ENCODE measurements at regions not wholly inside any gene's neighbourhood (a gene's known extent, or its start where the extent isn't known, plus 50 kb on each side); places are given as distances from the start of the nearest gene placed in this dataset.
A peak's percentile ranks its signal among the peaks of the same experiment; 100 is the strongest.

DNA sequence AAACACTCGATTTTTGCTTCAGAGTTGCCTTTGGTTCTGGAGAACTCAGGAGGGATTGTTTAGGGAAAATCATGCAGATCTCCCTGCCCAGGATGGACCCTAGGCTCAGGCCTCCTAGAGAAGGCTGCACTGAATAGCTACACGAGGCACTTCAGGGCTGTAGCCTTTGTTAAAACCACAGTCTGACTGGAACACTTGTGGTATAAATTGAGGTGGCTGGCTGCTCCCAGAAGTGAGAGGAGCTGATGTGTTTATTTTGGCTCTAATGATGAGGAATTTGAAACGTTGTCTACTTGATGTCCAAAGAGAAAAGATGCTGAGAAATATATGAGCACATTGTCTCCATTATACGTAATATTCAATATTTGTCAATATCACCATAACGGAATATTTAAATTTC is 762.1 kb upstream of the ARGLU1 start:
- no peak overlapping the region for H3K27ac ChIP-seq
- no peak for TF ChIP-seq ZFX (IDR thresholded peaks at IDR 0.05)
- TF ChIP-seq, protein P1, sequence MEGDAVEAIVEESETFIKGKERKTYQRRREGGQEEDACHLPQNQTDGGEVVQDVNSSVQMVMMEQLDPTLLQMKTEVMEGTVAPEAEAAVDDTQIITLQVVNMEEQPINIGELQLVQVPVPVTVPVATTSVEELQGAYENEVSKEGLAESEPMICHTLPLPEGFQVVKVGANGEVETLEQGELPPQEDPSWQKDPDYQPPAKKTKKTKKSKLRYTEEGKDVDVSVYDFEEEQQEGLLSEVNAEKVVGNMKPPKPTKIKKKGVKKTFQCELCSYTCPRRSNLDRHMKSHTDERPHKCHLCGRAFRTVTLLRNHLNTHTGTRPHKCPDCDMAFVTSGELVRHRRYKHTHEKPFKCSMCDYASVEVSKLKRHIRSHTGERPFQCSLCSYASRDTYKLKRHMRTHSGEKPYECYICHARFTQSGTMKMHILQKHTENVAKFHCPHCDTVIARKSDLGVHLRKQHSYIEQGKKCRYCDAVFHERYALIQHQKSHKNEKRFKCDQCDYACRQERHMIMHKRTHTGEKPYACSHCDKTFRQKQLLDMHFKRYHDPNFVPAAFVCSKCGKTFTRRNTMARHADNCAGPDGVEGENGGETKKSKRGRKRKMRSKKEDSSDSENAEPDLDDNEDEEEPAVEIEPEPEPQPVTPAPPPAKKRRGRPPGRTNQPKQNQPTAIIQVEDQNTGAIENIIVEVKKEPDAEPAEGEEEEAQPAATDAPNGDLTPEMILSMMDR (conservative IDR thresholded peaks at IDR 0.05), result no peak

DNA sequence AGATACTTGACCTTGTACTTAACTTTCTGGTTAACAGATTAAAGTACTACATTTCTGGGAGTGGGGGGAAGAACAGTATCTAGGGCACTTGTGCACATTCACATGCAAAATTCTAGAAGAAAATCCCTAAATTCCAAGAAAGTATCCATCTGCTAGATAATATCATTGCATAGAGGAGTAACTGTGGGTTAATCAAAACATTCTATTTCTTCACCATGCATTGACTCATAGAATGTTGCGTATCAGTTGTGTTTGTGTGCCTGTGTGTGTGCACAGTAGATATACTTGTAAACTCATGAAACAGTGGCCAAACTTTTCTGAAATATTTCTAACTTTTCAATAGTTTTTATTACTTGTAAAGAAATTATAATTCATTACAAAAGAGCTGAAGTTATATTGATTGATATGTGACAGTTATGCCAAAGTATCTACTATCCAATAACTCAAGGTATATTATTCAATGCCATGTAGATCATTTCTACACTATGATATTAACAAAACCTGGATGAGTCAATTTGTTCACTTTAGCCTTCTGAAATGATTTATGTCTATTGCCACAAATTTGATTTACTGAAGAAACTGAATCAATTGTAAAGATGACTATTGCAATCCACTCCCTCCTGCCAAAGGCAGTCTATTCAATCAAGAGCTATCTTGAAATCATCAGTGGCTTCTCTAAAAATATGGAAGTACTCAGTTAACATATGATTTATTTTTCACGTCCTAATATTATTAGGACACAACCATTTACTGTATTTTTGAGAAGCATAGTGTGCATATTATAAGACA is 756.7 kb upstream of the ARGLU1 start:
- H3K27ac ChIP-seq, result no peak overlapping the region
- no peak for TF ChIP-seq ZFX (IDR thresholded peaks at IDR 0.05)
- TF ChIP-seq, protein P1 (conservative IDR thresholded peaks at IDR 0.05), result no peak

DNA sequence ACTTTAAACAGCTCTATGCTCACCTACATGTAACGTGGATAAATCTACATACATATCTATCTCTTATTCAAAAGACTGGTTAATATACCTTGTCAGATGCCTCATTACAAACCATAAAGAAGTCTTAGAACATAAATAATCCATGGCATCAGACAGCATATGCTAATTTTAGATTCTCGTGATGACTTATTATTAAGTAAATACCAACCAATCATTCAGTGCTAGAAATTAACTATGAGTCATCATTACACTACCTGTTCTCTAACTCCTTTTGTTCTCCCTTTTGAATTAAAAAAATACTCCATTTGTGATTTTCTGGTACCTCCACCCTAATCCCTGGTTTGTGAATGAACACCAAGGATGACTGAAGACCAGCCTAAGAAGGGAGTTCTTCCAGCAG is 754.3 kb upstream of the ARGLU1 start:
- TF ChIP-seq ZFX (IDR thresholded peaks at IDR 0.05), result no peak
- TF ChIP-seq, protein P1 (conservative IDR thresholded peaks at IDR 0.05), result no peak
- H3K27ac ChIP-seq, result no peak overlapping the region

DNA sequence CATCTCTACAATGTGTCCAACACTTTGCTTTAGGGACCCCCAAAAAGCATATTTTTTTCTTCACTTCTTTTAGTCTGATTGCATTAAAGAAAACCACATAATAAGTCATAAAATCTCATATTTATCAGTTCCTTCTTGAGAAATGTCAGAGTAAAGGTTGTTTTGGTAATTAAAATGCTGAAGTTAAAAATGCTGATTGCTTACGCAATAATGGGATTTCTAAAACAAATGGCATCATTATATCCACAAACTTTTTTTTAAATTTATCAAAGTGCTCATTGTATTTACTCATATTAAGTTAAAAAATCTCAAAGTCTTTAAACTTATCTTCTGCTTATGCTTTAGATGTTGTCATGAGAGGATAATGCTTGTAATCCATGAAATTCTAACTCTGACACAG is 737.2 kb upstream of the ARGLU1 start:
- no peak for TF ChIP-seq ZFX (IDR thresholded peaks at IDR 0.05)
- TF ChIP-seq, protein P1 (conservative IDR thresholded peaks at IDR 0.05), result no peak

DNA sequence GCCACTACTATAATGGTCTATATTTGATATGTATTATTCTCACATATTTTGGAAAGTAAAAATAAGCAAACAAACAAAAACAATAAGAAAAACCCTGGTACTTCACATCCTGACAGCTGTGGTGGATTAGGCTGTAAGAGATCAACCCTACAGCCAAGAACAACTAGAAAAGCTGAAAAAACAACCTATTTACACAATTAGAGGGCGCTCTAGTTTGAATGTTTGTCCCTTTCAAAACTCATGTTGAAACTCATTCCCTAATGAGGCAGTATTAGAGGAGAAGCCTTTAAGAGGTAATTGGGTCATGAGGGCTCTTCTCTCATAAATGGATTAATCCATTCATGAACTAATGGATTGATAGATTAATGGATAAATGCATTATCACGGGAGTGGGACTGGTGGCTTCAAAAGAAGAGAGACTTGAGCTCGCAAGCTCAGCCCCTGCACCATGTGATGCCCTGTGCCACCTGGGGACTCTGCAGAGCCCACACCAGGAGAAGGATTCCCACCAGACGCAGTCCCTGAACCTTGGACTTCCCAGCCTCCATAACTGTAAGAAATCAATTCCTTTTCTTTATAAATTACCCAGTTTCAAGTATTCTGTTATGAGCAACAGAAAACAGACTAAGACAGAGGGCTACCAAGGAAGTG is 733.9 kb upstream of the ARGLU1 start:
- H3K27ac ChIP-seq, result no peak overlapping the region
- TF ChIP-seq, protein P1 (conservative IDR thresholded peaks at IDR 0.05), result peak; percentile 5; the same call in 1 of the 2 replicates
- no peak for TF ChIP-seq ZFX (IDR thresholded peaks at IDR 0.05)

More for the DNA sequence above, 737.2 kb upstream of the ARGLU1 start:
- H3K27ac ChIP-seq, result no peak overlapping the region

DNA sequence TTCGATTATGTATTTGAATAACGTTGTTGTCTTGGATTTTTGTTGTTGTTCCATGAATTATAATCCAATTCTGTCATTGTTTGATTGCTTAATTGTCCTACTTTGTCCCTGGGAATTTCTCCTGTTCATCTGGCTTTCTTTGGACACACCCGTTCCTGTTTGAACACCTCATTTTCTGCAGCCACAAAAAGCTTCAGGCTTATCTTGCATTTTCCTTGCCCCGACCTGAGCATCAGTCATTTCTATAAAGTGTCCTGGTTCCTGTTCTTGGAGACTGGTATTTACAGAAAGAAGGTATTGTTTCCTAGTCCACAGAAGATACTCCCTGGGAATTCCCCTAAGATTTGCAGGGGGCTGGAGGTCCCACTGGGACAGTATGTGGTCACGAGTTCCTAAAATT is 731.8 kb upstream of the ARGLU1 start:
- H3K27ac ChIP-seq, result no peak overlapping the region
- TF ChIP-seq, protein P1 (conservative IDR thresholded peaks at IDR 0.05), result no peak
- TF ChIP-seq ZFX (IDR thresholded peaks at IDR 0.05), result no peak

DNA sequence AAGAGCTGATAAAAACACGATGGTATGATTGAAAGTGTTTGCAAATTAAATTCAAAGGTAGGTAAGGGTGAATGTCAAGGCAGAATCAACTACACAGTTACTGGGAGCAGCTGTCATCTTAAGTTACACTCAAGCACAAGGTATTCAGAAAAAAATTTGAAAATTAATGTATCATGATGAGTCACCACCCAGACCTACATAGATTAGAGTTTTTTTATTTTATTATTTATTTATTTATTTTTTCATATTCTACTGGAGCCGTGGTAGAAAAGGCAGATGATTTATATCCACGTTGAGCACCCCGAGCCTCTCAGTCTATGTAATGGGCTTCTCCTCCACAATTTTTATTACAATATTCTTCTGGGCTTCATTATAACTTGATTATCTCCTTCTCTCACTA is 728.9 kb upstream of the ARGLU1 start:
- TF ChIP-seq ZFX (IDR thresholded peaks at IDR 0.05), result no peak
- TF ChIP-seq, protein P1 (conservative IDR thresholded peaks at IDR 0.05), result no peak
- no peak overlapping the region for H3K27ac ChIP-seq

Measured in C4-2B (cell line).